Right atrium auricular region (tissue), 2 donors: ENCODE measurements at regions not wholly inside any gene's neighbourhood (a gene's known extent, or its start where the extent isn't known, plus 50 kb on each side); places are given as distances from the start of the nearest gene placed in this dataset.

Source experiments
- DNase-seq: peaks from one replicate; pipeline ENCODE4 v3.0.0-alpha.2; 2019; ENCODE audit warnings: low spot score
- H3K27ac ChIP-seq, 2 donors: fragments of 200-600 bp; sonication (generic); 1 replicate in 1 of 2; 2 replicates in 1 of 2; pipeline ENCODE4 v1.5.1; 2016 to 2019
- H3K27me3 ChIP-seq, 2 donors: fragments of 200-600 bp; sonication (generic); one replicate each; pipeline versions ENCODE4 v1.5.1 to v1.6.0; 2017 to 2019
- H3K36me3 ChIP-seq: fragments of 200-600 bp; sonication (generic); one replicate; pipeline ENCODE4 v1.5.1; 2016
- H3K4me1 ChIP-seq, 2 donors: fragments of 200-600 bp; sonication (generic); one replicate each; pipeline versions ENCODE4 v1.5.1 to v1.6.0; 2017 to 2019
- H3K4me3 ChIP-seq, 2 donors: fragments of 200-600 bp; sonication (generic); 1 replicate in 1 of 2; 2 replicates in 1 of 2; pipeline ENCODE4 v1.5.1; 2017 to 2019; ENCODE audit warnings: mild to moderate bottlenecking in 1 of 2, moderate library complexity in 1 of 2
- H3K9me3 ChIP-seq, 2 donors: fragments of 200-600 bp; sonication (generic); one replicate each; pipeline ENCODE4 v1.5.1; 2019
- TF ChIP-seq, protein P1 (sequence below), 2 donors: fragments of 200-600 bp; sonication (generic); IDR thresholded peaks; one replicate each; pipeline ENCODE4 v1.5.1; 2019; ENCODE audit warnings: antibody characterized with exemption in 2 of 2

DNA sequence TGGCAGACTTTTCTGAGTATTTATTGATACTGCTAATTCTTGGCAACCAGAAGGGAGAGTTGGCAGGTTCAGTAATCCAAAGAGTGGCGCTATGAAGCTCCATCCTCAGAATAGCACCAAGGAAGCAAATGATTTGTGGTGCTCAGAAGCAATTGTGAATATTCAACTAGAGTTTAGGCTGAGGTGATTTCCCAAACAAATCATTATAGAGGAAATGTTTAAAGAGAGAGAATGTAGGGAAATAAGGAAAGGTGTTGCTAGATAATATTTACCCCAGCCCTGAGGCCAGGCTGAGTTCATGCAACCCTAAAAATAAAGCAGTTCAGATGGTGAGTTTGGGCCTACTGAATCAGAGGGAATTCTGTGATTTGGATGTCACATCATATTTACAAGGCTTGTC is 363.4 kb upstream of the PLXNA2 start:
- Histone ChIP-seq H3K4me1 (no peaks in the 10 kb centered on the region), H3K27me3 (no peaks in the 10 kb centered on the region), H3K4me3 (no peak overlapping the region), H3K9me3 (no peaks in the 10 kb centered on the region), H3K36me3 (no peaks in the 10 kb centered on the region), H3K27ac (no peak overlapping the region)
- DNase-seq, result no peak
- TF ChIP-seq, protein P1, sequence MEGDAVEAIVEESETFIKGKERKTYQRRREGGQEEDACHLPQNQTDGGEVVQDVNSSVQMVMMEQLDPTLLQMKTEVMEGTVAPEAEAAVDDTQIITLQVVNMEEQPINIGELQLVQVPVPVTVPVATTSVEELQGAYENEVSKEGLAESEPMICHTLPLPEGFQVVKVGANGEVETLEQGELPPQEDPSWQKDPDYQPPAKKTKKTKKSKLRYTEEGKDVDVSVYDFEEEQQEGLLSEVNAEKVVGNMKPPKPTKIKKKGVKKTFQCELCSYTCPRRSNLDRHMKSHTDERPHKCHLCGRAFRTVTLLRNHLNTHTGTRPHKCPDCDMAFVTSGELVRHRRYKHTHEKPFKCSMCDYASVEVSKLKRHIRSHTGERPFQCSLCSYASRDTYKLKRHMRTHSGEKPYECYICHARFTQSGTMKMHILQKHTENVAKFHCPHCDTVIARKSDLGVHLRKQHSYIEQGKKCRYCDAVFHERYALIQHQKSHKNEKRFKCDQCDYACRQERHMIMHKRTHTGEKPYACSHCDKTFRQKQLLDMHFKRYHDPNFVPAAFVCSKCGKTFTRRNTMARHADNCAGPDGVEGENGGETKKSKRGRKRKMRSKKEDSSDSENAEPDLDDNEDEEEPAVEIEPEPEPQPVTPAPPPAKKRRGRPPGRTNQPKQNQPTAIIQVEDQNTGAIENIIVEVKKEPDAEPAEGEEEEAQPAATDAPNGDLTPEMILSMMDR (IDR thresholded peaks at IDR 0.05), result no peak

DNA sequence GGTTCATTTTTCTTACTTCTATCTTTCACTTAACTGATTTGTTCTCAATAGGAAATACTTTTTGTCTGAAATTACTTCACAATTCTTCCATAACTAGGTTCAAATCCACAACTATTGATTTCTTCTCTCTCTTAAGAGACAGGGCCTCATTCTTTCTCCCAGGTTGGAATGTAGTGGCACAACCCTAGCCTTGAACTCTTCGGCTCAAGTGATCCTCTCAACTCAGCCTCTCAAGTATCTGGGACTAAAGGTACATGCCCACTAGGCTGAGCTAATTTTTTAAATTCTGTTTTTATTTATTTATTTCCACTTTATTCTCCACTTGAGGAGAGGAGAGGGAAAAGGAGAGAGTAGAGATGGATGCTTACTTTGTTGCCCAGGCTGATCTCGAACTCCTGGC is 370.4 kb upstream of the PLXNA2 start:
- Histone ChIP-seq H3K4me1 (no peaks in the 10 kb centered on the region), H3K27me3 (no peaks in the 10 kb centered on the region), H3K36me3 (no peaks in the 10 kb centered on the region), H3K27ac (no peak overlapping the region), H3K4me3 (no peak overlapping the region), H3K9me3 (peaks cover 0 to 5% of the 10 kb centered on the region in 2 donors)
- TF ChIP-seq, protein P1 (IDR thresholded peaks at IDR 0.05), result no peak
- no peak for DNase-seq

DNA sequence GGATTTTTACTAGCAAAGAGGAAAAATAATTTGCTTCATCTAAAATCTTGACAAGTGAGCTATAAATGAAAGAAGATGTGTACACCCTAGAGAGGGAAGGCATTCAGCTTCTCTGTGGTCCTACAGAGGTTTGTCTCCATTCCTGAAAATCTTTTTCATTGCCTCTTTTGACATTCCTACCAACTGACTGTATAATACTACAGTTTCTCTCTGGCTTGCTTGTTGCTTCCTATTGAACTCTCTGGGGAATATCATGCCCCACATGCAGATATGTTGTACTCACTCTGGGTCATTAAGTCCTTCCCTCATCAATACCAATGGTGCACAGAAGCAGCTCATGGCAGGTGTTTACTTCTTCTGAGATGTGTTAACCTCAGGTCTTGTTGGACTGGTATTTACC is 371.2 kb upstream of the PLXNA2 start:
- Histone ChIP-seq H3K4me3 (no peak overlapping the region), H3K9me3 (peaks cover 0 to 10% of the 10 kb centered on the region in 2 donors), H3K27ac (no peak overlapping the region), H3K4me1 (no peaks in the 10 kb centered on the region), H3K27me3 (no peaks in the 10 kb centered on the region), H3K36me3 (no peaks in the 10 kb centered on the region)
- TF ChIP-seq, protein P1 (IDR thresholded peaks at IDR 0.05), result no peak
- DNase-seq, result no peak

DNA sequence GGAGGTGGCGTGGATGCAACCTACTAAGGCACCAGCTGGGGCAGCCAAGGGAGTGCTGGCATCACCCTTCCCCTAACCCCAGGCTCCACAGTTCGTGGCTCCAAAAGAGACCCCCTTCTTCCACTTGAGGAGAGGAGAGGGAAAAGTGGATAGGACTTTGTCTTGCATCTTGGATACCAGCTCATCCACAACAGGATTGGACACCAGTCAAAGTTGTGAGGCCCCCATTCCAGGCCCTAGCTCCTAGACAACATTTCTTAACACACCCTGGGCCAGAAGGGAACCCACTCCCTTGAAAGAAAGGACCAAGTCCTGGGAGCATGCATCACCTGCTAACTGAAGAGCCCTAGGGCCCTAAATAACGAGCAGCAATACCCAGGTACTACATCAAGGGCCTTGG is 372.6 kb upstream of the PLXNA2 start:
- Histone ChIP-seq H3K4me3 (no peak overlapping the region), H3K27ac (no peak overlapping the region), H3K36me3 (no peaks in the 10 kb centered on the region), H3K9me3 (peaks cover 0 to 24% of the 10 kb centered on the region in 2 donors), H3K4me1 (no peaks in the 10 kb centered on the region), H3K27me3 (no peaks in the 10 kb centered on the region)
- TF ChIP-seq, protein P1 (IDR thresholded peaks at IDR 0.05), result no peak
- DNase-seq, result no peak

DNA sequence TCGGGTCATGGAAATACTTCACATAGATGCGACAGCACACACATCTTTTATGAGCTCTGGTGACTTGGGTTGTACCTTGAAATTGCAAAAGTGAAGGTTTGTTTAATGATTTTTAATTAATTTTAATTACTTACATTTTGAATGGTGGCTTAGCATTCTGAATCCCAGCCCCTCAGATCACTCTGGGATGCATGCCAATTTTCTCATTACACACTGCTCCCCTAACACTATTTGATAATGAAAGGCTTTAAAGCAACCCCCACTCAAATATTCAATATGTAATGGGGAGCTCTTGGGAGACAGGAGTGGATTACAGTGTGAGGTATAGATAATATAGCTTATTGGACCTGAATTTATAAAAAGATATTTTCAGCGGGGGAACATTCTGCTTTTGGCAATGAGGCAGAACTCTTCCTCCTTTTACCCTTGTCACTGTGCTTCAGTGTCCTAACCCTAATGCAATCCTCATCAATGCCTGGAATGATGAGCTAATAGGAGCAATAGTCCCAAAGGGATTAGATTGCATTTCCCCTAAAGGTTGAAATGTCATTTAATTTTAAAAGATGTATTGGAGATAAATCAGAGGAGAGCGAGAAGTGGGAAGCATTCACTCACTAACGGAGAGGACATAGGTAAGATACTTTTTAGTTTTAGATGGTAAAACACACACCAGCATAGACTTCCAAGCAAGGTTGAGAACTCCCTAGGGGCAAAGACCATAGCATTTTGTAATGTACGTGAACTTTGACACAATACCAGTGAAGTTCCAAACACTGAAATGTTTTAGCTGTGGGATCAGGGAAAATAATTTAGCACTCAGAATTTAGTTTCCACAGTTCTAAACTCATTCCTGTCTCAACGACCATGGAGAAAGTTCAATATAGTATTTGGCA is 384.1 kb upstream of the PLXNA2 start:
- TF ChIP-seq, protein P1 (IDR thresholded peaks at IDR 0.05), result no peak
- no peaks in the 10 kb centered on the region for H3K4me1 ChIP-seq
- no peaks in the 10 kb centered on the region for H3K9me3 ChIP-seq
- H3K27me3 ChIP-seq, result no peaks in the 10 kb centered on the region
- no peak for DNase-seq
- H3K4me3 ChIP-seq, result no peak overlapping the region
- no peak overlapping the region for H3K27ac ChIP-seq
- no peaks in the 10 kb centered on the region for H3K36me3 ChIP-seq

DNA sequence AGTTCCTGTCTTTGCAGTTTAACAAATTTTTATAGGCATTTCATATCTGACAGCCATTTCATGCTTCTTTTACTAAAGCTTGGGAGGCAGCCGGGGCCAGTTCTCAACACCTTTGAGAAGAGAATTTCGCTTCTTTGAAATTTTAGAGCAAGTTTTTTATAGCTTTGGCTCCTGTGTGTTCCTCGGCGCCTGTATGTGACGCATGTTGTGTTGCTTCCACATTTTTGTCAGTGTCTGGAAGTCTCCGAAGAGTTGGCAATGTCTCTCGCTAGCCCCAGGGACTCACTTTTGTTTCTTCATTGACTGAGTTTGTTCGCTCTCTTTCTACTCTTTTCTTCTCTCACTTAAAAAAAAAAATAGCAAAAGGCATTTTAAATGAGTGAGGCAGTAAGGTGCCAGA is 386.9 kb upstream of the PLXNA2 start:
- H3K36me3 ChIP-seq, result no peaks in the 10 kb centered on the region
- H3K4me1 ChIP-seq, result no peaks in the 10 kb centered on the region
- DNase-seq, result no peak
- no peak overlapping the region for H3K4me3 ChIP-seq
- H3K9me3 ChIP-seq, result no peaks in the 10 kb centered on the region
- TF ChIP-seq, protein P1 (IDR thresholded peaks at IDR 0.05), result no peak
- H3K27ac ChIP-seq, result no peak overlapping the region
- no peaks in the 10 kb centered on the region for H3K27me3 ChIP-seq
